Astrocyte (in vitro differentiated cells and primary cell): ENCODE measurements at regions not wholly inside any gene's neighbourhood (a gene's known extent, or its start where the extent isn't known, plus 50 kb on each side); places are given as distances from the start of the nearest gene placed in this dataset.

ENCODE experiments used
- DNase-seq: peaks from one replicate; pipeline ENCODE4 v3.0.0-alpha.2; 2010; ENCODE audit warnings: low read depth
- FAIRE-seq: peaks from 2 replicates; lab custom pipeline; 2011; peaks lifted over from hg19 to GRCh38; lab: Jason Lieb, UNC
- H2AFZ ChIP-seq: 2 replicates; pipeline ENCODE4 v1.6.0; 2012; ENCODE audit warnings: low read depth, low read length, inconsistent platforms
- H3K27ac ChIP-seq: 2 replicates; pipeline ENCODE4 v1.5.1; 2011; ENCODE audit warnings: low read depth, low read length, inconsistent platforms
- H3K27me3 ChIP-seq: 2 replicates; pipeline ENCODE4 v1.6.0; 2011; ENCODE audit warnings: low read length, inconsistent platforms; ENCODE audit not compliant: insufficient read depth
- H3K36me3 ChIP-seq: 2 replicates; pipeline ENCODE4 v1.5.1; 2011; ENCODE audit warnings: low read length, inconsistent platforms; ENCODE audit not compliant: insufficient read depth
- H3K4me1 ChIP-seq: 2 replicates; pipeline ENCODE4 v1.5.1; 2011; ENCODE audit warnings: low read length, inconsistent platforms; ENCODE audit not compliant: insufficient read depth
- H3K4me2 ChIP-seq: 2 replicates; pipeline ENCODE4 v1.6.0; 2012; ENCODE audit warnings: low read length, inconsistent platforms
- H3K4me3 ChIP-seq: 2 replicates; pipeline ENCODE4 v1.5.1; 2011; ENCODE audit warnings: low read depth, mild to moderate bottlenecking, low read length, inconsistent platforms; ENCODE audit not compliant: insufficient read depth
- H3K79me2 ChIP-seq: 2 replicates; pipeline ENCODE4 v1.6.0; 2012; ENCODE audit warnings: mild to moderate bottlenecking, low read length, inconsistent platforms; ENCODE audit not compliant: insufficient read depth
- H3K9ac ChIP-seq: 2 replicates; pipeline ENCODE4 v1.6.0; 2012; ENCODE audit warnings: mild to moderate bottlenecking, low read length, inconsistent platforms
- H3K9me3 ChIP-seq: 2 replicates; pipeline ENCODE4 v1.5.1; 2012; ENCODE audit warnings: low read depth, mild to moderate bottlenecking, low read length, inconsistent platforms; ENCODE audit not compliant: insufficient read depth
- H4K20me1 ChIP-seq: 2 replicates; pipeline ENCODE4 v1.6.0; 2012; ENCODE audit warnings: low read length, inconsistent platforms; ENCODE audit not compliant: insufficient read depth
- H3K27ac Mint-ChIP-seq: one replicate; pipeline ENCODE4 v1.8.0; 2021; ENCODE audit warnings: mild to moderate bottlenecking, mixed read lengths; ENCODE audit not compliant: unreplicated experiment
- H3K27me3 Mint-ChIP-seq: one replicate; pipeline ENCODE4 v1.8.0; 2021; ENCODE audit warnings: low read depth, mixed read lengths; ENCODE audit not compliant: unreplicated experiment
- H3K36me3 Mint-ChIP-seq: one replicate; pipeline ENCODE4 v1.8.0; 2021; ENCODE audit warnings: low read depth, mixed read lengths; ENCODE audit not compliant: unreplicated experiment
- H3K4me1 Mint-ChIP-seq: one replicate; pipeline ENCODE4 v1.8.0; 2021; ENCODE audit warnings: low read depth, mixed read lengths; ENCODE audit not compliant: unreplicated experiment
- H3K4me3 Mint-ChIP-seq: one replicate; pipeline ENCODE4 v1.8.0; 2021; ENCODE audit warnings: mild to moderate bottlenecking, moderate library complexity, mixed read lengths; ENCODE audit not compliant: unreplicated experiment
- H3K9me3 Mint-ChIP-seq: one replicate; pipeline ENCODE4 v1.8.0; 2021; ENCODE audit warnings: mild to moderate bottlenecking, mixed read lengths; ENCODE audit not compliant: unreplicated experiment
- CTCF ChIP-seq: IDR thresholded peaks from 2 replicates; pipeline ENCODE4 v1.5.1; 2011; ENCODE audit warnings: low read depth, mild to moderate bottlenecking, inconsistent platforms, low read length, moderate library complexity; ENCODE audit not compliant: insufficient read depth
- EZH2 ChIP-seq: IDR thresholded peaks from 2 replicates; pipeline ENCODE4 v1.6.1; 2012; ENCODE audit warnings: mild to moderate bottlenecking, low read length, inconsistent platforms; ENCODE audit not compliant: insufficient read depth

GRCh38 chr13:87314822-87315221, 356.3 kb upstream of the SLITRK5 start:
- FAIRE-seq (no peak), DNase-seq (no peak)
- H3K27ac ChIP-seq, result no peak overlapping the region
- no peaks in the 10 kb centered on the region for H3K9me3 ChIP-seq
- H3K27me3 Mint-ChIP-seq, result no peaks in the 10 kb centered on the region
- H3K36me3 ChIP-seq, result no peaks in the 10 kb centered on the region
- no peaks in the 10 kb centered on the region for H4K20me1 ChIP-seq
- no peak overlapping the region for H3K4me3 Mint-ChIP-seq
- H3K27me3 ChIP-seq, result no peaks in the 10 kb centered on the region
- no peak overlapping the region for H2AFZ ChIP-seq
- TF ChIP-seq CTCF, result no peak
- no peak for TF ChIP-seq EZH2
- no peaks in the 10 kb centered on the region for H3K9me3 Mint-ChIP-seq
- H3K27ac Mint-ChIP-seq, result no peak overlapping the region
- no peaks in the 10 kb centered on the region for H3K4me1 ChIP-seq
- H3K9ac ChIP-seq, result no peak overlapping the region
- H3K4me1 Mint-ChIP-seq, result no peaks in the 10 kb centered on the region
- H3K79me2 ChIP-seq, result no peaks in the 10 kb centered on the region
- no peak overlapping the region for H3K4me3 ChIP-seq
- H3K36me3 Mint-ChIP-seq, result no peaks in the 10 kb centered on the region
- no peak overlapping the region for H3K4me2 ChIP-seq

GRCh38 chr13:87322386-87322785, 348.8 kb upstream of the SLITRK5 start:
- no peak for DNase-seq
- no peaks in the 10 kb centered on the region for H3K27me3 Mint-ChIP-seq
- H3K4me1 Mint-ChIP-seq, result no peaks in the 10 kb centered on the region
- H3K9ac ChIP-seq, result no peak overlapping the region
- H3K4me3 ChIP-seq, result no peak overlapping the region
- H3K36me3 Mint-ChIP-seq, result no peaks in the 10 kb centered on the region
- H4K20me1 ChIP-seq, result no peaks in the 10 kb centered on the region
- H3K36me3 ChIP-seq, result no peaks in the 10 kb centered on the region
- H3K27ac ChIP-seq, result no peak overlapping the region
- no peak overlapping the region for H3K4me3 Mint-ChIP-seq
- no peak for FAIRE-seq
- no peaks in the 10 kb centered on the region for H3K9me3 ChIP-seq
- no peaks in the 10 kb centered on the region for H3K9me3 Mint-ChIP-seq
- H3K79me2 ChIP-seq, result no peaks in the 10 kb centered on the region
- H3K4me1 ChIP-seq, result no peaks in the 10 kb centered on the region
- no peak overlapping the region for H3K4me2 ChIP-seq
- no peak overlapping the region for H2AFZ ChIP-seq
- no peaks in the 10 kb centered on the region for H3K27me3 ChIP-seq
- no peak overlapping the region for H3K27ac Mint-ChIP-seq
- no peak for TF ChIP-seq EZH2

GRCh38 chr13:87324558-87324957, 346.6 kb upstream of the SLITRK5 start:
- H3K36me3 Mint-ChIP-seq, result no peaks in the 10 kb centered on the region
- no peak overlapping the region for H3K27ac Mint-ChIP-seq

More at GRCh38 chr13:87324558-87324957, 346.6 kb upstream of the SLITRK5 start:
- H2AFZ ChIP-seq, result no peak overlapping the region
- Mint-ChIP-seq H3K4me1 (no peaks in the 10 kb centered on the region), H3K9me3 (no peaks in the 10 kb centered on the region), H3K27me3 (no peaks in the 10 kb centered on the region), H3K4me3 (no peak overlapping the region)
- H3K27ac ChIP-seq, result no peak overlapping the region
- no peak overlapping the region for H3K9ac ChIP-seq
- DNase-seq (no peak), FAIRE-seq (no peak)
- no peaks in the 10 kb centered on the region for H3K4me1 ChIP-seq
- no peak overlapping the region for H3K4me3 ChIP-seq
- no peaks in the 10 kb centered on the region for H4K20me1 ChIP-seq
- H3K79me2 ChIP-seq, result no peaks in the 10 kb centered on the region
- TF ChIP-seq CTCF, result no peak
- TF ChIP-seq EZH2, result no peak
- no peaks in the 10 kb centered on the region for H3K36me3 ChIP-seq
- H3K9me3 ChIP-seq, result no peaks in the 10 kb centered on the region
- no peaks in the 10 kb centered on the region for H3K27me3 ChIP-seq
- H3K4me2 ChIP-seq, result no peak overlapping the region
